Epithelial cell of prostate (primary cell): ENCODE measurements at regions not wholly inside any gene's neighbourhood (a gene's known extent, or its start where the extent isn't known, plus 50 kb on each side); places are given as distances from the start of the nearest gene placed in this dataset.
"Not testable (repeated sequence)": the region's sequence is repeated elsewhere in the genome, so short reads cannot be mapped to it uniquely, and the experiment has no call there.

Experiments
- DNase-seq: peaks from one replicate; pipeline ENCODE4 v3.0.0-alpha.2; 2011; ENCODE audit warnings: low read depth, low spot score
- H3K27ac ChIP-seq: fragments of 450-650 bp; 2 replicates; pipeline ENCODE4 v1.5.1; 2017; ENCODE audit warnings: mild to moderate bottlenecking

GRCh38 chr16:59351305-59351903, 617.3 kb upstream of the GOT2 start:
- H3K27ac ChIP-seq, result no peak overlapping the region
- no peak for DNase-seq

DNA sequence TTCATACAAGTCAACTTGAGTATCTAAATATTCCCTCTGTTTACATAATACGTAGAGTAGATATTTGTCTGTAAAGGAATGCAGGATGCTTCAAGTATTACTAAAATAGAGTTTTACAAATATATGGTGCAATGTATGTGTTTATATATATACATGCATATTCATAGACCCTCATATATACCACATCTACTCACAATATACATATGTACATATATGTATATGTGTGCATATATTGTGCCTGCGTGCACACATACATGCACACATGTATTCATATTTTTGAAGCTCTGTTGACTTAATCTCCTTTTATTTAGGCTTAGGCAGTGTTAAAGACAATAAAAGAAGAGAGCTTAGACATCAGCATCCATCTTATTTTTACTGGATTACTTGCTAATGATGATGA, 616.6 kb upstream of the GOT2 start:
- no peak for DNase-seq

DNA sequence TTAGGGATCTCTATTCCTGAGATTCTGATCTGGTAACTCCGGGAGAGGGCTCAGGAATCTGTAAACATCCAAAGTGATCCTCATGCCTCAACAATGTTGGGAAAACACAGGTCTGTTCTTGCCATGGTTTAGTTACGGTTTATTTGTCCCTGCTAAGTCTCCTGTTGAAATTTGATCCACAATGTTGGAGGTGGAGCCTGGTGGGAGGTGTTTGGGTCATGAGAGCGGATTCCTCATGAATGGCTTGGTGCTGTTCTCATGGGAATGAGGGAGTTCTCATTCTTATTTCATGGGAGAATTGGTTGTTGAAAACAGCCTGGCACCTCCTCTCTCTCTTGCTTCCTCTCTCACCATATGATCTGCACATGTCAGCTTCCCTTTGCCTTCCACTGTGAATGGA, 608.6 kb upstream of the GOT2 start:
- no peak for DNase-seq
- no peak overlapping the region for H3K27ac ChIP-seq

More for the DNA sequence above, 616.6 kb upstream of the GOT2 start:
- H3K27ac ChIP-seq, result no peak overlapping the region

DNA sequence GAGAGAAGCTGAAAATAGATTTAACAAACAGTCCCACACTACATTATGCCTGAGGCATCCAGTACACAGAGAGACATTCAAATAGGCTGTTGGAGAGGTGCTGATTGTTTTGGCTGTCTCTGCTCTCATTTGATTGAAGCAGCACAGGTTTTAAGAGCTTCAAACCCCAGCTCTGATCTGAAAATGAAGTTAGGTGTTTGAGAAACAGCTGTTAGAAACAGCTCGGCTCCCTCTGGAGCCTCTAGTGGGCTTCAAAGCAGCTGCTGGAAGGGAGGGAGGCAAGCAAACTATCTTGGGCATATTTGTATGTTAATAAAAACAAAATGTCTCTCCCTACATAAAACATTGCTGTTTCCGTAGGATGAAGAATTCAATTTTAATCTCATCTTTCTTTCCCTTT, 607.3 kb upstream of the GOT2 start:
- no peak overlapping the region for H3K27ac ChIP-seq
- DNase-seq, result no peak

- DNase-seq, result no peak
Measured at GRCh38 chr16:59339871-59340270, 605.8 kb upstream of the GOT2 start.

DNA sequence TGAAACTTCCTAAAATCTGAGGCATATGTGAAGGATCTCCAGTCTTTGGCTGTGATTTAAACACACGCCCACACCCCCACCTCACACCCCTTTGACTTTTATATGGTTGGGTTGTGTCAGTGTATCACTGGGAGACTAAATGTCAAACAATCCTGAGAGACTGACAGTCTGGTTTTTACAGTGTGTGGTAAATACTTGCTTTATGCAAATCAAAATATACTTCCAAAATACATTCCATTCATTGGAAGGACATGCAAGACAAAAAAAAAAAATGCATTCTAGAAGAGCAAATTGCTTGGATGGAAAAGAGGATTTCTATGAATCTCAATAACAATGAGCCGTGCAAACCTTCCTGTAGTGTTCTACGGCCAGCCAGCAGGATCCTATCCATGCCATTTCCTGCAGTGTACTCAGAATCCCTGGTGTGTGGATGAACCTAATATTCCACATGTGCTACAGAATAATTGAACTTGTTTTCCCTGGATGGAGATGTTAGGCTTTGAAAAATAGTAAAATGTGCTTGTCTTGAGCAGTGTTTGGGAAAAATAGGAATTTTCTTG, 602.1 kb upstream of the GOT2 start:
- H3K27ac ChIP-seq, result no peak overlapping the region
- DNase-seq, result no peak

More at GRCh38 chr16:59339871-59340270, 605.8 kb upstream of the GOT2 start:
- H3K27ac ChIP-seq, result no peak overlapping the region

DNA sequence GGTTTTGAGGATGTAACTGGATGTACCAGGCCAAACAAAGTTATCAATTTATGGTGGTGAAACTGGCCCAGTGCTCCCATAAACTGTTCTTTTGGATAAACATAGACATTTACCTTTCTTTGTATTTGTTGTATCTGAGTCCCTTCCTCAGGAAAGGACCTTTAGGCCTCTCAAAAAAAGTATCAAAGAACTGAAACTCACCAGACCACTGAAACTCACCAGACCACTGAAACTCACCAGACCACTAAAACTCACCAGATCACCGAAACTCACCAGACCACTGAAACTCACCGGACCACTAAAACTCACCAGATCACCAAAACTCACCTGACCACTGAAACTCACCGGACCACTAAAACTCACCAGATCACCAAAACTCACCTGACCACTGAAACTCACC, 597.6 kb upstream of the GOT2 start:
- not testable (repeated sequence) for H3K27ac ChIP-seq, DNase-seq

- DNase-seq, result no peak
- H3K27ac ChIP-seq, result no peak overlapping the region
Measured at GRCh38 chr16:59330019-59330670, 596.0 kb upstream of the GOT2 start.

DNA sequence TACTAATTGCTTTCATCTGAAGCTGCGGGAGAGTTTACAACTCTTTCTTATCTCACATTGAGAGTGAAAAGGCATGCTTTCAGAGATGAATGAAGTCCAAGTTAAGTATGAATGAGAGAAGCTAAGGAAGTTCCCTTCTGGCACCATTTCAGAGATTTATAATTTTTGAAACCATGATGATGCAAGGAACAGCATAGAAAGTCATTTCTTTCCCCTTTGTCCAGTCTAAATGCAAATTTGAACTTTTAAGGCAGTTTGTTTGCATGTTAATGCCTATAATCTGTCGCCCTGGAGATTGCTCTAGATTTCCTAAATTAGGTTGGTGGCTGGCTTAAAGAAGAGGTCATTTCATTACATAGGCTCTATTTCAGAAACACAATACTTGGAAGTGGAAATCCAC, 594.8 kb upstream of the GOT2 start:
- no peak overlapping the region for H3K27ac ChIP-seq
- DNase-seq, result no peak

DNA sequence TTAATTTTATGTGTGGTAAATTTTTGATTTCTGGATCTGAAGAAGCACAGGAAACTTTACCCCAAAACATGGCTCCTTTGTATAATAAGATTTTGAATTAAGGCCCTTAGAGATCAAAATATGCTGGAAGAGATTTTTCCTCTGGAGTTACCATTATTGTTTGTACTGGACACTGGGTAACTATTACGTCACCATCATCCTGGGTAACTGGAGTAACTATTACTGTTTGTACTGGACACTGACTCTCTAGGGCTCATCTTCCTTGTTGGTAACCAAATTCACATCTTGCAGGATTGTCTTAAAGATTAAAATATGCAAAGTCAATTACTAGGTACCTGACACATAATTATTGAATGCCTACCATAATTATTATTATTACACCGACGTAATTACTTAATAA, 593.8 kb upstream of the GOT2 start:
- H3K27ac ChIP-seq, result no peak overlapping the region
- no peak for DNase-seq

- DNase-seq, result no peak
Measured at GRCh38 chr16:59326955-59327354, 592.8 kb upstream of the GOT2 start.

GRCh38 chr16:59324462-59324861, 590.3 kb upstream of the GOT2 start:
- no peak for DNase-seq
- no peak overlapping the region for H3K27ac ChIP-seq

More at GRCh38 chr16:59326955-59327354, 592.8 kb upstream of the GOT2 start:
- no peak overlapping the region for H3K27ac ChIP-seq

GRCh38 chr16:59320657-59321056, 586.5 kb upstream of the GOT2 start:
- DNase-seq, result no peak
- no peak overlapping the region for H3K27ac ChIP-seq

DNA sequence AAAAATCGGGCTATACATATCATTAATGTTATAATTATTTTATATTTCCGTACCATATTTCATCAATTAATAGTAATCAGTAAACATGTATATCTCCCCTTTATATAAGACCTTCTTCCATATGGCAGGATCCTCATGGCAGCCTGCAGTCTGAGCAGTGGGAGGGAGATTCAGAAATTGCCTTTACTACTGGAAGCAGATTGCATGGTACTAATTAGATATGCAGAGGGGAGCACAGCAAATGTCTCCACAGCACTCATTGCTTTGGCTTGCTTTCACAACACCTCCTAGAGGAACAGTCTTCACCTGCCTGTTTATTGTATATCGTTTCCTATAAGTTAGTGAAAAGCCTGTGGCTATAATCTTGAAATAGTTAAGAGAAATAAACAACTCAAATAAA, 585.8 kb upstream of the GOT2 start:
- DNase-seq, result no peak
- no peak overlapping the region for H3K27ac ChIP-seq

DNA sequence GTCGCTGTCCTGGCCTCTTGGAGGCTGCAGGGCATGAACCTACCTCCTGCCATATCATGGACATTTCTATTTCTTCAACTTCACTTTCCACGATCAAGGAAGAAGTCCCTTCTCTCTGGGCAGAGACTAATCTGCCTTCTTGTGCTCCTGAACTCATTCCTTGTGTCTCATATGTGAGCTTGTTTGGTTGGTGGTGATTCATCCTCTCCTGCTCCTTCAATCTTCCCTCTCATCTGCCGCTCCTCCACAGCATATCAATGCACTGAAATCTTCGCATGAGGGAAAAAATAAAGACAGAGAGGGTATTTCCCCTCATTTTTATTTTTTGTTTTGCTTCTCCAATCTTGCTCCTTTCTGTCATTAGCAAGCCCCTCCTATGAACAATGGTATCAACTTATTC, 571.7 kb upstream of the GOT2 start:
- H3K27ac ChIP-seq, result no peak overlapping the region
- DNase-seq, result no peak

DNA sequence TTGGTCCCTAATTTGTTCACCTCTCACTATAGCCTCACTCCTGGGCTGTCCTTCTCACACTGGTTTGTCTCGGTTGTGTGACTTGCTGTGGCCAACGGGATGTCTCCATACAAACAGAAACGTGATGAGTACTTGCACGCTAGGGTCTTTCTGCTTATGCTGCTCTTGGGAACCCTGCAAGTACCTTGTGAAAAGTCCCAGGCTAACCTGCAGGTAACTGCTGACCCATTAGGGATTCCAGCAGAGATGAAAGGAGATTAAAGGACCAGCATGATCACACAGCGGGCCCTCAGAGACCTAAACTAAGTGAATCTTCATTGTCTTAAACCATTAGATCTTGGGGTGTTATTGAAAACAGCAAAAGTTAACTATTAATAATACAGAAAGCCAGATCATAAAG, 562.8 kb upstream of the GOT2 start:
- no peak for DNase-seq

GRCh38 chr16:59295993-59296736, 562.0 kb upstream of the GOT2 start:
- no peak overlapping the region for H3K27ac ChIP-seq
- no peak for DNase-seq

More for the DNA sequence above, 562.8 kb upstream of the GOT2 start:
- H3K27ac ChIP-seq, result no peak overlapping the region

GRCh38 chr16:59295474-59295873, 561.4 kb upstream of the GOT2 start:
- DNase-seq, result no peak
- no peak overlapping the region for H3K27ac ChIP-seq

DNA sequence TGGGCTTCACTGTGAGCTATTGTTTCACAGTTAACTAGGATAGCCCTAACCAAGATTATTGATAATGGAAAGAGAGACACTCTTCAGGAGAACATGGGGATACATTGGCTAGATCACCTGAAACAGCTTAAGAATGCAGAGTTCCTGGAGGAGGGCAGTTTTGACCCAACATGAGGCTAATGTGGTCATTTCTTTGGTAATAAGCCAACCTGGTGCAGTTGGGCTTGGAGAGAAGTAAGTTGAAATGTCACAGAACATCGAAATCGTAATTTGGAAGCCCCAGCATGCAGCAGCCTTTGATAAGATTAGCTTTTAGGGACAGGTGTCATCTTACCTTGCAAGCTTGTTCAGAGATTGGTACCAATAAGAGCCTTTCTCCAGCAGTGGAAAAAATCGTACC, 556.6 kb upstream of the GOT2 start:
- DNase-seq, result no peak
- H3K27ac ChIP-seq, result no peak overlapping the region

DNA sequence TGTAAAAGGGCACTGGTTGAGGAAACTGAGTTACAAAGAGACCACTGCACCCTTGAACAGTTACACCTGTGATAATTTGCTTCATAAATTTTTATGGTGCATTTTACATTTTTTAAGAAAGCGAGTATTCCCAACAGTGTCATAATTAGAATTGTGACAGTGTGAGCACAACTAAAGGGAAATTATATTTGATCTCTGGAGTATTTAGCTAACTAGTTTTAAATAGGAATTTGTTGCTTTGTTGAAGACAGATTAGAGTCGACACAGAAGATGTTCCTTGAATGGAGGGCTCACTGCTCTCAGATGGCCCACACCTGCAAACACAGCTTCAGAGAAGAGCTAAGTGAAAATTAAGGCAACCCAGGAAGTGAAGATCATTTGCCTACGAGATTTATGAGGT, 555.0 kb upstream of the GOT2 start:
- H3K27ac ChIP-seq, result no peak overlapping the region
- DNase-seq, result no peak

DNA sequence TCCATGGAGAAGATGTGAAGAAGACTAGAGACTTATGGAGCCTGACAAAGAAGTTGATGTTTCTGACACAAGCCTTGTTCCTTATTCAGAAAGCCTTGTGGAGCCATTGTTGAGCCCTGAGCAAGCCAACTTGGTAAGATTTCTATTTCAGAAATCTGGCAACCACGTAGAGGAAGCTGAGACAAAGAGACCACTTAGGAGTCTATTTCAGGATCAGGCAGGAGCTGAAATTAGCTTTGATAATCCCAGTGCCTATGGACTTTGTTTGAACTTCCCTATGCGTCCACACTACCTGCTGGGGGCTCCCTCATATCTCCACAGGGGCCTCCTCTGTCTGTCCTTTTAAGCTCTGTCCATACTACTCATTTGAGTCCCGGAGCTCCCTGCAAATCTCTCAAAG, 540.0 kb upstream of the GOT2 start:
- DNase-seq, result no peak
- H3K27ac ChIP-seq, result no peak overlapping the region
